ENCODE measurements at regions not wholly inside any gene's neighbourhood (a gene's known extent, or its start where the extent isn't known, plus 50 kb on each side); places are given as distances from the start of the nearest gene placed in this dataset.

GRCh38 chr4:16337936-16338335 lies 111.7 kb upstream of the TAPT1 start:
- H3K4me3 ChIP-seq: no peak overlapping the region
- H3K9me1 ChIP-seq (ENCODE audit: control insufficient read depth, insufficient read depth, low read length): no peaks in the 10 kb centered on the region
- no peak overlapping the region for H3K9ac ChIP-seq (ENCODE audit: insufficient read depth in 1 of 2, low read depth in 2 of 2, low read length in 2 of 2)
- H3K4me2 ChIP-seq (ENCODE audit: insufficient read depth, low read length): no peak overlapping the region
- DNase-seq (ENCODE audit: extremely low read depth in 1 of 4, low spot score in 3 of 4): no peak
- no peaks in the 10 kb centered on the region for H4K20me1 ChIP-seq (replicated peaks; ENCODE audit: control insufficient read depth, insufficient read depth, low read length)
- ATAC-seq: no peak
- H3K79me2 ChIP-seq (ENCODE audit: control insufficient read depth, insufficient read depth, low read length): no peaks in the 10 kb centered on the region
- BruUV-seq (replicated peaks): no TSS peak
- in situ Hi-C loops (cut with MboI): no loop called here
- no peaks in the 10 kb centered on the region for H3K36me3 ChIP-seq (ENCODE audit: control insufficient read depth, insufficient read depth, low read length)
- ChIA-PET CTCF (ENCODE audit: low intra/inter-chr PET ratio) (no interaction called here), POLR2A (no interaction called here)
- WGBS (ENCODE audit: insufficient coverage, low coverage, missing lambda C conversion rate): 0% methylated on average over 2 of the region's 2 CpGs
- no peaks in the 10 kb centered on the region for H3K9me3 ChIP-seq (replicated peaks; ENCODE audit: control insufficient read depth, insufficient read depth, low read depth, low read length)
- H2AFZ ChIP-seq (ENCODE audit: low read depth, low read length): no peak overlapping the region
- no peak for FAIRE-seq
- H3K4me1 ChIP-seq (replicated peaks in 1 of 2; ENCODE audit: control insufficient read depth in 2 of 2, insufficient read depth in 2 of 2, low read length in 2 of 2): no peaks in the 10 kb centered on the region
- no peak overlapping the region for H3K27ac ChIP-seq (ENCODE audit: extremely low read depth, low read depth, low read length)
- H3K27me3 ChIP-seq (ENCODE audit: control insufficient read depth in 2 of 2, insufficient read depth in 2 of 2, low read length in 2 of 2): no peaks in the 10 kb centered on the region
- intact Hi-C loops (cut with micrococcal nuclease): no loop called here
- TF ChIP-seq PML (IDR thresholded peaks at IDR 0.05; ENCODE audit: low read length) (no peak), CHD7 (IDR thresholded peaks at IDR 0.05; ENCODE audit: low read depth, low read length) (no peak), TFE3 (CRISPR knock-in tag; IDR thresholded peaks at IDR 0.05) (no peak), XRCC4 (IDR thresholded peaks at IDR 0.05; ENCODE audit: extremely low read depth, insufficient read depth, insufficient read length) (no peak), ATF2 (CRISPR knock-in tag; IDR thresholded peaks at IDR 0.05) (no peak), EZH2 (IDR thresholded peaks at IDR 0.05; ENCODE audit: borderline replicate concordance, low read depth, low read length) (no peak), ZNF184 (CRISPR knock-in tag; IDR thresholded peaks at IDR 0.05) (no peak)
